ENCODE measurements at regions not wholly inside any gene's neighbourhood (a gene's known extent, or its start where the extent isn't known, plus 50 kb on each side); places are given as distances from the start of the nearest gene placed in this dataset.
"Not testable (repeated sequence)": the region's sequence is repeated elsewhere in the genome, so short reads cannot be mapped to it uniquely, and the experiment has no call there.

GRCh38 chr1:192516776-192517297 lies 58.7 kb upstream of the RGS1 start:
- Histone ChIP-seq H3K36me3 (no peaks in the 10 kb centered on the region), H3K27me3 (no peaks in the 10 kb centered on the region), H3K4me1 (peaks cover 0 to 37% (median 0%) of the 10 kb centered on the region in 12 donors), H3K27ac (peak overlapping the region in 2 of 12 donors; percentile 7 to 67), H3K4me3 (peak overlapping the region in 1 of 12 donors; percentile 13), H3K9me3 (no peaks in the 10 kb centered on the region)
- 70 to 77% (median 76%) methylated on average over 11 of the region's 11 CpGs for WGBS, 4 donors
- intact Hi-C loops (cut with DNase I) = no loop called here
- ATAC-seq = peak; percentile 63 to 78 (median 76)
- no peak for DNase-seq
- TF ChIP-seq CTCF (IDR thresholded peaks at IDR 0.05) (no peak), POLR2A (IDR thresholded peaks at IDR 0.05) (no peak)

- H3K4me3 ChIP-seq; DNase-seq; H3K27me3 ChIP-seq; ATAC-seq; H3K9me3 ChIP-seq; intact Hi-C loops (cut with DNase I); H3K36me3 ChIP-seq: not testable (repeated sequence)
- WGBS, 4 donors = 83 to 89% (median 85%) methylated on average over 6 of the region's 6 CpGs
- H3K4me1 ChIP-seq = peaks cover 0 to 31% (median 0%) of the 10 kb centered on the region in 12 donors
- peak overlapping the region in 1 of 12 donors; percentile 54 for H3K27ac ChIP-seq
Observed at GRCh38 chr1:192517716-192518355, 57.7 kb upstream of the RGS1 start.

- Histone ChIP-seq H3K4me3 (no peak overlapping the region), H3K9me3 (no peaks in the 10 kb centered on the region), H3K4me1 (peaks cover 0 to 28% (median 1%) of the 10 kb centered on the region in 12 donors), H3K36me3 (no peaks in the 10 kb centered on the region), H3K27me3 (no peaks in the 10 kb centered on the region), H3K27ac (no peak overlapping the region)
- ATAC-seq (no peak), DNase-seq (no peak)
- intact Hi-C loops (cut with DNase I) = no loop called here
- TF ChIP-seq CTCF (IDR thresholded peaks at IDR 0.05) = no peak
- TF ChIP-seq POLR2A (IDR thresholded peaks at IDR 0.05) = no peak
Observed at GRCh38 chr1:192518700-192519099, 56.9 kb upstream of the RGS1 start.

GRCh38 chr1:192521734-192522133 lies 53.8 kb upstream of the RGS1 start:
- 55 to 61% (median 59%) methylated on average over 1 of the region's 1 CpG for WGBS, 4 donors
- H3K27ac ChIP-seq = no peak overlapping the region
- peak; percentile 32 to 51 (median 46) for ATAC-seq

More at GRCh38 chr1:192521734-192522133, 53.8 kb upstream of the RGS1 start:
- TF ChIP-seq POLR2A (IDR thresholded peaks at IDR 0.05) (no peak), CTCF (IDR thresholded peaks at IDR 0.05) (no peak)
- peaks cover 0 to 23% (median 5%) of the 10 kb centered on the region in 12 donors for H3K4me1 ChIP-seq
- no peaks in the 10 kb centered on the region for H3K9me3 ChIP-seq
- no peaks in the 10 kb centered on the region for H3K36me3 ChIP-seq
- no peak overlapping the region for H3K4me3 ChIP-seq
- no peak for DNase-seq
- intact Hi-C loops (cut with DNase I) = no loop called here
- H3K27me3 ChIP-seq = no peaks in the 10 kb centered on the region

Measured in heart left ventricle (tissue), 16 donors.